HG02763 (cell line): ENCODE measurements at regions not wholly inside any gene's neighbourhood (a gene's known extent, or its start where the extent isn't known, plus 50 kb on each side); places are given as distances from the start of the nearest gene placed in this dataset.
"Not testable (repeated sequence)": the region's sequence is repeated elsewhere in the genome, so short reads cannot be mapped to it uniquely, and the experiment has no call there.

Experiments
- ATAC-seq: cut with Tn5 transposase; IDR thresholded peaks from one replicate; pipeline ENCODE4 v1.9.1; 2021; ENCODE audit warnings: mild to moderate bottlenecking, moderate library complexity; ENCODE audit not compliant: unreplicated experiment

DNA sequence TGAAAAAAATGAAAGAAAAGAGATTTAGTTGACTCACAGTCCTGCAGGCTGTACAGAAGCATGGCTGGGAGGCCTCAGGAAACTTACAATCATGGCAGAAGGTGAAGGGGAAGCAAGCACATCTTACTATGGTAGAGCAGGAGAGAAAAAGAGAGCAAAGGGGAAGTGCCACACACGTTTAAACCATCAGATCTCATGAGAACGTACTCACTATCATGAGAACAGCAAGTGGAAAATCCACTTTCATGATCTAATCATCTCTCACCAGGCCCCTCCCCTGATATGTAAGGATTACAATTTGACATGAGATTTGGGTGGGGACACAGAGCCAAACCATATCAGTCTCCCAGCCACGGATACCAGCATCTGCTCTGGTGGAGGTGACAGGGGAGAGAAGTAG lies 50.8 kb upstream of the CPOX start:
- ATAC-seq, result no peak

DNA sequence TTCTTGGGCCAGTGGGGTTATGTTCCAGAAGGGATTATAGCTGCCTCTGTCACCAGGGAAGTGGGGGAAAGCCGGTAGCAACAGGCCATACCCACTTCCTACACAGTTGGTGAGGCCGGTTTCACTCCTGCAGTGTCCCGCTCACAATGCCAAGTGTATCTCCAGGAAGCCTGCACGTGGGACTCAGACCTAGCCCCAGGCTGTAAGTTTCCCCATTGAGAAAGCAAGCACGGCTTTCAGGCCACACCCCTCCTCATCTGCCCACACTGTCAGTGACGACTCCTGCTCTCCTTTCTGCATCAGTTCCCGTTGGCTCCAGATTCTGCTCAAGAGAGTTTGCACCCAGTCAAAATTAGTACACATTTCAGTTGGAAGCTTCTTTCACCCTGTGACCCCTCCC lies 51.6 kb upstream of the CPOX start:
- no peak for ATAC-seq

DNA sequence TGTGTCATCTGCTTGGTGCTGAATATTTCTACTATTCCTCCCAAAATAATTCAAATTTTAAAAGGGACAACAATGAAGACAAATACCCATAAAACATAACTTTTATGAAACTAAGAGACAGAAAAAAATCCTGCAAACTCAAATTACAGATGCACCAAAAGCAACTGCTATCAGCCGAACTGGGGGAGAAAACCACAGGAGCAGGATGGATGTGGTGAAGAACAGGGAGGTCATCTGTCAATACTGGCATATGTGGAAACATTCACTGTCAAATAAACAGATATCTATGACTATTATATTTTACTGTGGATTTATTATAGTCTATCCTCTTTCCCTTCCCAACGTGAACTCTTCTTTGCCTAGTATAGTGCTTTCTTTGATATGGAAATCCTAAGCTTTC lies 53.3 kb upstream of the CPOX start:
- no peak for ATAC-seq

DNA sequence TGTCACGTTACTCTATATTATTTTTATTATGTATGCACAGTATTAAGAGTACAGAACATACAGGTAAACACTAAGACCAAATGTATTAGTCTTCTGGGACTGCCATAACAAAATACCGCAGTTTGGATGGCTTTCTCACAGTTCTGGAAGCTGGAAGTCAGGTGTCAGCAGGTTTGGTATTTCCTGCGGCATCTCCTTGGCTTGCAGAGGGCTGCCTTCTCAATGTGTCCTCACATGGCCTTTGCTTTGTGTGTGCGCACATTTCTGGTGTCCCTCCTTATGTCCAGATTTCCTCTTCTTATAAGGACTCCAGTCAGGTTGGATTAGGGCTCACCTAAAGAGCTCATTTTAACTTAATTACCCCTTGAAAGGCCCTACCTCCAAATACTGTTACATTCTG lies 53.8 kb upstream of the CPOX start:
- no peak for ATAC-seq

DNA sequence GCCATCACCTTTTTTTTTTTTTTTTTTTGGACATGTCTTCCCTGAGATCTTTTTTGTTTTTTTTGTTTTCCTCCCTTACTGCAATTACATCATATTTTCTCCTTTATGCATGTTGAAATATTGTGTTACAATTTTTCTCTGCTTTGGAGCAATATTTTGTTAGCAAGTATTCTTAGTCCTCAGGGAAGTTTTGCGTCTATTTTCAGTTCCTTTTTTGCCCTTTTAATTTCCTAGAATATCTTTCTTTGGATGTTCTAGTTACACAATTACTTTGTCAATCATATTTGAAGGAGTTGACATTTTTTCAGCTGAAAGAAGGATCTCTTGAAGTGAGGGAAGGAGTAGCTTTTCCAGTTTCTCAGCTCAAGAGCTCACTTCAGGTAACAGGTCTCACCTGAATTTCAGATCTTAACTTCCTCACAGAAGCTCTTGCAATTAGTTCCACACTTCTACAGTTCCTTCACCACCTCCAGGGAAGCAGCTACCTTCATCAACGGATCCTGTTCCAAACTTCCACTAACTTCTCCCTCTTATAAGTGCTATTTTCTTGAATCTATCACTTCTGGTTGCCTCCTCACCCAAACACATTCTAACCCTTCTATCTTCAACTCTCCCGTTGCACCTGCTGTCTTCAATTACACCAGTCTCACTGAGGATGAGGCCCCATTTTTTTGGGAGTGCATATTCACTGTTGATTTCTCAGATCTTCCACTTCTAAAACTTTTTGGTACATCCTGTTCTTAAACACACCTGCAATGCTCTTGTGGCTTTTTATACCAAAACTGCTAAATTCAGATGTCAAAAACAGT lies 57.8 kb upstream of the CPOX start:
- no peak for ATAC-seq

DNA sequence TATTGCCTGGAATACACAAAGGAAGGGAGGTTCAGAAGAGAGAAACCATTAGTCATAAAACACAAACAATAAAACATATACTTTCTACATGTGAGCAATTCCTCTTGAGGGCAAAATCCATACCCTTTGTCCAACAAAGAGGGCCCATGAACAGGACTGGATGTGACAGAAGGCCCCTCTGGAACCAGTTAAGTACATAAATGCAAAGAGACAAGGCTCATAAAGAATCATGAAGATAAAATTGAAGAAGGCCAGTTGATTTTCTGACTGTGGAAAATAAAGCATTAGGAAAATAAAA lies 58.3 kb upstream of the CPOX start:
- no peak for ATAC-seq

DNA sequence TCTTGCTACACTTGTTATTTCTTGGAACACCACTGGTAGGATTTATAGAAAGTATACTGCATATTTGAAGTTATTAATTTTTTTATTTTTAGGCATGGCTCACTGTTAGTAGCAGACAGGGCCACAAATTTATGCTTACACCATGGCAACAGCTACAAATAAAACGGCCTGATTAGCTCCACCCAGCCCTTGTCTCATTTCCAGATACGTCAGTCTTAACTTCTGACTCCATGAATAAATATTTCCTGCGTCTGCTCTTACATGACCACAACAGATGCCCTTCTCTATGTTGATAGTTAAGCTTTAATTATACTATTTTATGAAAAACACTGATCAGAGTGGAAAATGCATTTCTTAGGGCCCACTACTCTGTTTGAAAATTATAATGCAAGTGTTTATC lies 62.3 kb upstream of the CPOX start:
- ATAC-seq, result no peak

DNA sequence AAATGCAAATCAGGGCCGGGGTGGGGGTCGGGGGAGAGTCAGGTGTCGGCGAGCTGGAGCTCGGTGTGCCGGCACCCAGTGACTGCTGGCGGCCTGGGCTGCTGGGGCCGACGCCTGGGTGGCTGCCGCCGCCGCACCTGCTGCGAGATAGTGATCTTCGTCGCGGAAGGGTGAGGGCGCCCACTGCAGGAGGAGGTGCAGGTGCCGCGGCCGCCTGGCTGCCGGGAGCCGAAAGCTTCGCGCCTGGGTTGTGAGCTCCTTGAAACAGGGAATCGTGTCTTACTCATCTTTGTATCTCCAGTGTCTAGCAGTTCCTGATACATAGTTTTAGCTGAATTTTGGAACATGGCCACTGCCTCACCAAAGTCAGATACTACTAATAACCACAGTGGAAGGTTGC lies 64.0 kb upstream of the CPOX start:
- ATAC-seq, result peak; percentile 89

DNA sequence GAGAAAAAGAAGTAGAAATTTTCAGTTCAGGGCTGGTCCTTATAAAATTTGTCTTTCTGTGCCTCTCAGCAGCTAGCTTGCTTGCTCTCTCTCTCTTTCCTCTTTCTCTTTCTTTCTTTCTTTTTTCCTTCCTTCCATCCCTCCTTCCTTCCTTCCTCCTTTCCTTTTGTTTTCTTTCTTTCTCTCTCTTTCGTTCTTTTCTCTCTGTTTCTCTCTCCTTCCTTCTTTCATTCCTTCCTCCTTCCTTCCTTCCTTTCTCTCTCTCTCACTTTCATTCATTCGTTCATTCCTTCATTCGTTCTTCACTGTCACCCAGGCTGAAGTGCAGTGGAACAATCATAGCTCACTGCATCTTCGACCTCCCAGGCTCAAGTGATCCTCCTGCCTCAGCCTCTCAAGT lies 69.3 kb upstream of the CPOX start:
- ATAC-seq, result no peak

DNA sequence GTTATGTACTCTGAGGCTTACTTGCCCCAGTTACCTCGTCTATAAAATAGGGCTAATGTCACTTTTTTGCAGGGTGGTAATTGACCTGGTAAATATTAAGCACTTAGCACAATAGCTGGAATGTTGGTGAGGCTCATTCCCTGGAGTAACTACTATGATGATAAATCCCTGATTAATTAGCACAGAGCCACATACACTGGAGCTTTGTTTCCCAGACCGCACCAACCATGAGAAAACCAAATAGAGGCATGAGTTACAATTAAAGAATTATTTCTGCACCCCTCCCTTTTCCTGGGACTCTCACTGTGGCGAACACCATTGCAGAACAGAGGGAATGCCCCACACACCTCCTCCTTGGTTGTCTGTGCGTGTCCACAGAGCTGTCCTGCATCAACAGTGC lies 76.6 kb upstream of the CPOX start:
- no peak for ATAC-seq

DNA sequence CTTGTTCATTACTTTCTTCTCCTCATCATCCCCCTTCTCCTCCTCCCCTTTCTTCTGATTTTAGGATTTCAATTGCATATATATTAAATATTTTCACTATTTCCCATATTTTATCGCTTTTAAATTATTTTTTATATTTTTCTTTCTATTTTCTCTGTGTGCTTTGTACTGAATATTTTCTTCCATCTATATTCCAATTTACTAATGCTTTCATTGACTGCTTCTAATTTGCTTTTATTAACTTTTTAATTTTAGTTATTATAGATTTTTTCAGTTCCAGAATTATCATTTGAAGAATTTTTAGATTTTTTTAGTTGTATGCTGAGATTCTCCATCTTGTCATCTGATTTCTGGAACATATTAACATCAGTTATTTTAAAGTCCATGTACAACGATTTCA lies 83.2 kb upstream of the ST3GAL6 start:
- ATAC-seq, result no peak

DNA sequence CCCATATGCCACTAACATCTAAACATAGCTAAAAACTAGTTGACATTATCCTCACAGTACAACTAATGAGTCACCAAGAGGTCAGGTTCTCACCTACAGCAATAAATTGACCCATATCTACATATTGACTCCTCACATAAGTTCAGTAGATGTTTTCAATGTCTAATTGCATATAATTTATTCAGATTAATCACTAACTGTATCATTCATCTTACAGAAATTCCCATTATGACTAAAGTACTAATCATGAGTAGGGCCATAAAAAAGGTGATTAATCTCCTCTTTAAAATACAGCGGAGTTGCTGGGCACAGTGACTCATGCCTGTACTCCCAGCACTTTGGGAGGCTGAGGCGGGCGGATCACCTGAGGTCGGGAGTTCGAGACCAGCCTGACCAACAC lies 82.4 kb upstream of the ST3GAL6 start:
- ATAC-seq, result no peak

DNA sequence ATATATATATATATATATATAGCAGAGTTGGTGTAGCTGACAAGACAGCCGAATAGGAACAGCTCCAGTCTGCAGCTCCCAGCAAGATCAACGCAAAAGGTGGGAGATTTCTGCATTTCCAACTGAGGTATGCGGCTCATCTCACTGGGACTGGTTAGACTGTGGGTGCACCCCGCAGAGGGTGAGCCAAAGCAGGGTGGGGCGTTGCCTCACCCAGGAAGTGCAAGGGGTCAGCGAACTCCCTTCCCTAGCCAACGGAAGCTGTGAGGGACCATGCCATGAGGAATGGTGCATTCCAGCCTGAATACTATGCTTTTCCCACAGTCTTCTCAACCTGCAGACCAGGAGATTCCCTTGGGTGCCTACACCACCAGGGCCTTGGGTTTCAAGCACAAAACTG lies 81.7 kb upstream of the ST3GAL6 start:
- ATAC-seq, result no peak

DNA sequence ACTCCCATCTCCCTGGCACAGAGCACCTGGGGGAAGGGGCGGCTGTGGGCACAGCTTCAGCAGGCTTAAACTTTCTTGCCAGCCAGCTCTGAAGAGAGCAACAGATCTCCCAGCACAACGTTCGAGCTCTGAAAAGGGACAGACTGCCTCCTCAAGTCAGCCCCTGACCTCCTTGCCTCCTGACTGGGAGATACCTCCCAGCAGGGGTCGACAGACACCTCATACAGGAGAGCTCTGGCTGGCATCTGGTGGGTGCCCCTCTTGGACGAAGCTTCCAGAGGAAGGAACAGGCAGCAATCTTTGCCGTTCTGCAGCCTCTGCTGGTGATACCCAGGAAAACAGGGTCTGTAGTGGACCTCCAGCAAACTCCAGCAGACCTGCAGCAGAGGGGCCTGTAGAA lies 80.7 kb upstream of the ST3GAL6 start:
- ATAC-seq, result not testable (repeated sequence)

DNA sequence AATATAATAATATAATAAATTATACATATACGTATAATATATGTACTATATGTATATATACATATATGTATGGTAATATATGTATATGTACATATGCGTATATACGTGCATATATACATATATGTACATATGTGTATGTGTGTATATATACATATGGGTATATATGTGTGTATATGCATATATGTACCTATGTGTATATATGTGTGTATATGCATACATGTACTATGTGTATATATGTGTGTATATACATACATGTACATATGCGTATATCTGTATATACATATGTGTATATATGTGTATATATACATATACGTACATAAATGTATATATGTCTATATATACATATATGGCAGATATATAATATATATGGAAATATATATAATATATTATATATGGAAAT lies 74.8 kb upstream of the ST3GAL6 start:
- ATAC-seq, result no peak

DNA sequence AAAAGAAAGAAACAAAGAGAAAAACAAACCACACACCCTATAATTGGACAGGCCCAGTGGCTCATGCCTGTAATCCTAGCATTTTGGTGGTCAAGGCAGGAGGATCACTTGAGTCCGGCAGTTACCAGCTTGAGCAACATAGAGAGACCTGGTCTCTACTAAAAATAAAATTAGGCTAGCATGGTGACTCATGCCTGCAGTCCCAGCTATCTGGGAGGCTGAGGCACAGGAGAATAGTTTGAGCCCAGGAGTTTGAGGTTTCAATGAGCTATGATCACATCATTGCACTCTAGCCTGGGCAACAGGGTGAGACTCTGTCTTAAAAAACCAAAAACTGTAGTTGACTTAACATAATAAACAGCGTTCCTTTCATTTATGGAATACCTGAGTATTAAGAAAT lies 72.3 kb upstream of the ST3GAL6 start:
- ATAC-seq, result no peak

DNA sequence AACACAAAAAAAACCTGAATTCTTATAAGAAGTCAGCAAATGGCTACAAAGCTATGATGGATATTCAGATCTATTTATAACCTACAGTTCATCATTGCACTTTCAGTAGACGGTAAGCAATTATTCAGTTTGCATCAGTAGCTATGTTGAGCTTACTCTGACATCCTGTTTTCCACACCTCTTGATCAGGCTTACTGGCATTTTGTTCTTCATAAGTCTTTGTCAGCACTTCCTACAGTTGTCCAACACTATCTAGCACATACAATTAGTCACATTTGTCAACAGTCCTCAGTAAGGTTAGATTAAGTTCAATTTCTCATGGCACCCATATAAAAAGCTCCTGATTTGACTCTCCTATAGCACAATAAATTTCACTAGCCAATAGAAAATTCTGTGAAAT lies 71.2 kb upstream of the ST3GAL6 start:
- ATAC-seq, result no peak

DNA sequence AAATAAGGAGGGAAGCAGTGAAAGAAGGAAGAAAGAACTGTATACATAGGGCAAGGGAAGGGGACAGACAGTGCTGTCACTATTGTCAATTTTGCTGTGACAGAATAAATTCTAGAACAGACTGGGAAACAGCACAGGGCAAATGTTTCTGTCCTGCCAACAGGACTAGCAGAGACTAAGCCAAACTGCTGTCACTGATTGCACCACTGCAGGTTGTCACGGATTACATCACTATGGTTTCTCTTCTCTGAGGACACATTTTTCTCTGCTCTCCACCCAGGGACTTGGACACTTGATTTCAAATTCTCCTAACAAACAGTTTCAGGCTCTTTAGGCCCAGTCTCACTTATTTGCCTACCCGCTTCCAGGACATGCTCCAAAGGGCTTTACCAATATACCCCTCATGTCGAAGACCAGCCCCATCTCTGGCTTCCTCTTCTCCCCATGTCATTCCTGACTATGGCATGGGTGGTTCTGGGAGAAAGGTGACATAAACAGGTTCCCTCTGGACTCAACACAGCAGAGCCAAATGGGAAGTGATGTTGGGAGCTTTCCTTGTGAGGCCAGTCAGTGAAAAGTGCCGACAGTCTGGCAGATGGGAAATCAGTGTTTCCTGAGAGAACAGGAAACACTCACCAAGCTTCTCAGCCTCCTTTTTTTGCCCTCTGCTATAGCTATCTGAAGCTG lies 70.2 kb upstream of the ST3GAL6 start:
- no peak for ATAC-seq

DNA sequence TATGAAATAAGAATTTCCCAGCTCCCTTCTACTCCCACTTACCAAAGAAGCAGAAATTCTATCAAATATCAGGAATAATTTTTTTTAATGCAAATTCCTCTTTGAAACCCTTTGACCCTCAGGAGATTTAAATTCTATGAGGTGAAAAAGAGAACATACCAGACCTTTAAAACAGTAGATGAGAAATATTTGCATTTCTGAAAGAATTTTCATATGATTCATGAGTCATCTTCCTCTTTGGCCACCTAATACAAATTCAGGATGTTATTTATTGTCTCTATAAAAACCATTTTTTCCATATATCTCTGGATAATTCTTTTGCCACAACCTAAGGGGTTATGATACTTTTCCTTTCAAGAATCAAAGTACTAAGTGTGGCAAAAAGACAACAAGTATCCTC lies 67.3 kb upstream of the ST3GAL6 start:
- no peak for ATAC-seq

DNA sequence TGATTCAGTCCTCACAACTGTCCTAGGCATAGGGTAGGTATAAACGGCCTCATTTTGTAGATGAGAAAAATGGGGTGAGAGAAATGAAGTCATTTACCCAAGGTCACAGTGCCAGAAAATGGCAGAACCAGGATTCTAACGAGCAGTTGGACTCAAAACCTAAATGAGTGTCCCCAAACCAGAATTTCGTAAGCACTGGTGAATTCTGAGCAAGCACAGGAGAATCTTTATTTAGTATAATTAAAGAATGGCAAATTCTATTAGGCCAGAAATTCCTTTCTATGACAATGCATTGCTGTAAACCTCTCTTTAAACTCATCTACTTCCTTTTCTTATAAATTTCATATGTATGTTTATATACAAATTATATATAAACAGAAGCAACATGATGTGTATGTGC lies 66.8 kb upstream of the ST3GAL6 start:
- ATAC-seq, result not testable (repeated sequence)

DNA sequence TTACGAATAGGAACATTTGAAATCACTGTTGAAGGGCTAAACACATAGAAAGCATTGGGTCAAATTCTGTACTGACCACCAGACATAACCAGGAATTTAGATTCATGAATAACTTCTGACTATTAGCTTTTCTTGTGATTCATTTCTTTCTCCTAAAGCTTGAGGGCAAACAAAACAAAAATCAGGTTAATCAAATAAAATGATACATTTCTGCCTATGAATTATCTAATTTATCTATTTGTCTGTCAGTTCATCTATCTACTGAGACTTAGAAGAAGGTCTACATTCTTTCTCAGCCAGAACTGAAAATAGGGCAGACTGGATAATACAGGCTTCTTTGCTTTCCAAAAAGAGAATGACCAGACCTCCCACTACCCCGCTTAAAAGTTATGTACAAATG lies 65.9 kb upstream of the ST3GAL6 start:
- no peak for ATAC-seq

DNA sequence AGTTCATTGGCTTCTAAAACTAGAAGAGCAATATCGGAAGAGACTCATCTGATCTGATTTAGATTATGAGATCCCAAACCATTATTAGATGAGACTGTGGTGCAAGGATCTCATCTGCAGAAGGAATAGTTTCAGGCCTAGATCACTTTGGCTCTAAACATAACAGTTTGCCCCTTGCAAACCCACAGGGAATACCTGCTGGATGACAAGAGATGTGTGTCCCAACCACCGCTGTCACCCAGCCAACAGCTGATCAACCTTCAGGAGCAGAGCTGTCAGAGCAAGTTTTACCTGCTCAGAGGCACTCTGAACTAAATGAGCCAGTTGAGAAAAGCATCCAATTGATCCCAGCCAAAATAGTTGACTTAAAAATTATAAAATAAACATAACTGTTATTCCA lies 64.0 kb upstream of the ST3GAL6 start:
- no peak for ATAC-seq

DNA sequence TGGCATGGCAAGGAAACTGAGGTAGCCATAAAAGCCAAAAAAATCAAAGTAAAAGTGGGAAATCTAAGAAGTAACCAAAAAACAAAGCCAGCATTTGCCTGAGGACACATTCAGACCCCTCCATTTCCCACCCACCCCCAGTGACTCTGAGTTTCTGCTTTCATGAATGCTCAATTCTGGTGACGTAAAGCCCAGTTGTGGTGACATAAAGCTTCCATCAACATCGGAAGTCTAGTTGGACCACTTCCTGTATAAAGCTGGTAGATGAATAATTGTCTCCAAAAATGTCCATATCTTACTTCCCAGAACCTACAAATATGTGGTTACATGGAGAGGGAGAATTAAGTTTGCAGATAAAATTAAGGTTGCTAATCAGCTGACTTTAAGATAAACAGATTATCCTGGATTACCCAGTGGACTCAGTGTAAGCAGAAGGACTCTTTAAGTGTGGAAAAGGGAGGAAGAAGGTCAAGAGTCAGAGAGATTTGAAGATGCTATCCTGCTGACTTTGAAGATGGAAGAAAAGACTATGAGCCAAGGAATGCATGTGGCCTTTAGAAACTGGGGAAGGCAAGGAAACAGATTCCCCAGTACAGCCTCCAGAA lies 62.0 kb upstream of the ST3GAL6 start:
- ATAC-seq, result no peak
